ENCODE measurements at regions not wholly inside any gene's neighbourhood (a gene's known extent, or its start where the extent isn't known, plus 50 kb on each side); places are given as distances from the start of the nearest gene placed in this dataset.

DNA sequence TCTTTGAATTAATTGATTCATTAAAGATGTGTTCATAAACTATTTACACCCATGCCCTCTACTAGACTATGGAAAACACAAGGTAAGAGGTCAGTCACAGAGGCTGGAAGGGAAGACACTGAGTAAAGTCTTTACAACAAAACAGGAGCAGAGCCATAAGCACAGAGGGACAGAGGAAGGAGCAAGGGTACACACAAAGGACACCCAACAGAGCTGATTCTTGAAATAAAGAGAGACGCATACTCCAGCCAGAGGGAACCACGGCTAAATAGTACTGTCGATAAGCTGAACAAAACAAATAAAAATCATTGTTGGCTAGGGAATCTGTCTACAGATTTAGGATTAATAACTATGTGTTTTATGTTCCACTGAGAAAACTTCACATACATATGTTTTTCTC lies 289.2 kb downstream of the EFNB2 start:
- ChIA-PET CTCF (no interaction called here), POLR2A (ENCODE audit: unreplicated experiment) (no interaction called here)
- intact Hi-C loops (cut with micrococcal nuclease) = no loop called here
- ATAC-seq = no peak
- Histone ChIP-seq H3K36me3 (ENCODE audit: low read depth, low read length) (no peaks in the 10 kb centered on the region), H3F3A (ENCODE audit: low read length, unreplicated experiment) (no peaks in the 10 kb centered on the region), H3K4me2 (ENCODE audit: low read length) (no peak overlapping the region), H3K27me3 (ENCODE audit: low read length) (no peaks in the 10 kb centered on the region), H3K9ac (ENCODE audit: low read length) (no peak overlapping the region), H3K9me2 (replicated peaks; ENCODE audit: low read length) (no peaks in the 10 kb centered on the region), H4K20me1 (ENCODE audit: low read length) (no peaks in the 10 kb centered on the region), H3K27ac (ENCODE audit: low read length) (no peak overlapping the region), H3K4me3 (ENCODE audit: low read length) (no peak overlapping the region), H3K9me3 (ENCODE audit: low read length) (no peaks in the 10 kb centered on the region), H3K79me2 (ENCODE audit: low read length) (no peaks in the 10 kb centered on the region), H3K4me1 (ENCODE audit: insufficient read depth, low read length) (no peaks in the 10 kb centered on the region), H2AFZ (ENCODE audit: low read length) (no peak overlapping the region)
- TF ChIP-seq, protein P1, sequence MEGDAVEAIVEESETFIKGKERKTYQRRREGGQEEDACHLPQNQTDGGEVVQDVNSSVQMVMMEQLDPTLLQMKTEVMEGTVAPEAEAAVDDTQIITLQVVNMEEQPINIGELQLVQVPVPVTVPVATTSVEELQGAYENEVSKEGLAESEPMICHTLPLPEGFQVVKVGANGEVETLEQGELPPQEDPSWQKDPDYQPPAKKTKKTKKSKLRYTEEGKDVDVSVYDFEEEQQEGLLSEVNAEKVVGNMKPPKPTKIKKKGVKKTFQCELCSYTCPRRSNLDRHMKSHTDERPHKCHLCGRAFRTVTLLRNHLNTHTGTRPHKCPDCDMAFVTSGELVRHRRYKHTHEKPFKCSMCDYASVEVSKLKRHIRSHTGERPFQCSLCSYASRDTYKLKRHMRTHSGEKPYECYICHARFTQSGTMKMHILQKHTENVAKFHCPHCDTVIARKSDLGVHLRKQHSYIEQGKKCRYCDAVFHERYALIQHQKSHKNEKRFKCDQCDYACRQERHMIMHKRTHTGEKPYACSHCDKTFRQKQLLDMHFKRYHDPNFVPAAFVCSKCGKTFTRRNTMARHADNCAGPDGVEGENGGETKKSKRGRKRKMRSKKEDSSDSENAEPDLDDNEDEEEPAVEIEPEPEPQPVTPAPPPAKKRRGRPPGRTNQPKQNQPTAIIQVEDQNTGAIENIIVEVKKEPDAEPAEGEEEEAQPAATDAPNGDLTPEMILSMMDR (conservative IDR thresholded peaks at IDR 0.05; ENCODE audit: low read depth, low read length) = no peak
- TF ChIP-seq EZH2 (IDR thresholded peaks at IDR 0.05; ENCODE audit: low read length, unreplicated experiment) (no peak), EZH2phosphoT487 (IDR thresholded peaks at IDR 0.05; ENCODE audit: borderline replicate concordance, low read length) (no peak)
- BruUV-seq (replicated peaks) = no TSS peak
- no peak for DNase-seq

DNA sequence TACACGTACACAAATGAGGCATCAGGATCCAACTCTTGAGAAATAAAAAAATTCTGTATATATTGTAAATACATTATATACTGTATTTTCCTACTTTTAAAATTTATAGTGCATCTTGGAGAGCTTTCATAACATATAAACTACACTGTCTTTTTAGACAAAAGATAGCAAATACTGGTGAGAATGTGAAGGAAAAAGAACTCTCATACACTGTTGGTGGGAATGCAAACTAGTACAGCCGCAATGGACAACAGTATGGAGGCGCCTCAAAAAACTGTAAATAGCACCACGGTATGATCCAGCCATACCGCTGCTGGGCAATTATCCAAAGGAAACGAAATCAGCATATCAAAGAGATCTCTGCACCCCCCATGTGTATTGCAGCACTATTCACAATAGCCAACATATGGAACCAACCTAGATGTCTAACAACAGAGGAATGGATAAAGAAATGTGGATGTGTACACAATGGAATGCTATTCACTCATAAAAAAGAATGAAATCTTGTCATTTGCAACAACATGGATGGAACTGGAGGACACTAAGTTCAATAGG lies 292.4 kb downstream of the EFNB2 start:
- H3K4me1 ChIP-seq (ENCODE audit: insufficient read depth, low read length) = no peaks in the 10 kb centered on the region
- H3K9ac ChIP-seq (ENCODE audit: low read length) = no peak overlapping the region
- H2AFZ ChIP-seq (ENCODE audit: low read length) = no peak overlapping the region
- intact Hi-C loops (cut with micrococcal nuclease) = no loop called here
- no peaks in the 10 kb centered on the region for H3K27me3 ChIP-seq (ENCODE audit: low read length)
- BruUV-seq (replicated peaks) = no TSS peak
- H3K9me2 ChIP-seq (replicated peaks; ENCODE audit: low read length) = no peaks in the 10 kb centered on the region
- ChIA-PET CTCF (no interaction called here), POLR2A (ENCODE audit: unreplicated experiment) (no interaction called here)
- H3K79me2 ChIP-seq (ENCODE audit: low read length) = no peaks in the 10 kb centered on the region
- H3K27ac ChIP-seq (ENCODE audit: low read length) = no peak overlapping the region
- no peaks in the 10 kb centered on the region for H3K36me3 ChIP-seq (ENCODE audit: low read depth, low read length)
- H3K4me3 ChIP-seq (ENCODE audit: low read length) = no peak overlapping the region
- H4K20me1 ChIP-seq (ENCODE audit: low read length) = no peaks in the 10 kb centered on the region
- TF ChIP-seq, protein P1 (conservative IDR thresholded peaks at IDR 0.05; ENCODE audit: low read depth, low read length) = no peak
- TF ChIP-seq EZH2phosphoT487 (IDR thresholded peaks at IDR 0.05; ENCODE audit: borderline replicate concordance, low read length) = no peak
- no peak for TF ChIP-seq EZH2 (IDR thresholded peaks at IDR 0.05; ENCODE audit: low read length, unreplicated experiment)
- H3K4me2 ChIP-seq (ENCODE audit: low read length) = no peak overlapping the region
- DNase-seq = no peak
- no peaks in the 10 kb centered on the region for H3K9me3 ChIP-seq (ENCODE audit: low read length)
- no peaks in the 10 kb centered on the region for H3F3A ChIP-seq (ENCODE audit: low read length, unreplicated experiment)
- ATAC-seq = no peak

DNA sequence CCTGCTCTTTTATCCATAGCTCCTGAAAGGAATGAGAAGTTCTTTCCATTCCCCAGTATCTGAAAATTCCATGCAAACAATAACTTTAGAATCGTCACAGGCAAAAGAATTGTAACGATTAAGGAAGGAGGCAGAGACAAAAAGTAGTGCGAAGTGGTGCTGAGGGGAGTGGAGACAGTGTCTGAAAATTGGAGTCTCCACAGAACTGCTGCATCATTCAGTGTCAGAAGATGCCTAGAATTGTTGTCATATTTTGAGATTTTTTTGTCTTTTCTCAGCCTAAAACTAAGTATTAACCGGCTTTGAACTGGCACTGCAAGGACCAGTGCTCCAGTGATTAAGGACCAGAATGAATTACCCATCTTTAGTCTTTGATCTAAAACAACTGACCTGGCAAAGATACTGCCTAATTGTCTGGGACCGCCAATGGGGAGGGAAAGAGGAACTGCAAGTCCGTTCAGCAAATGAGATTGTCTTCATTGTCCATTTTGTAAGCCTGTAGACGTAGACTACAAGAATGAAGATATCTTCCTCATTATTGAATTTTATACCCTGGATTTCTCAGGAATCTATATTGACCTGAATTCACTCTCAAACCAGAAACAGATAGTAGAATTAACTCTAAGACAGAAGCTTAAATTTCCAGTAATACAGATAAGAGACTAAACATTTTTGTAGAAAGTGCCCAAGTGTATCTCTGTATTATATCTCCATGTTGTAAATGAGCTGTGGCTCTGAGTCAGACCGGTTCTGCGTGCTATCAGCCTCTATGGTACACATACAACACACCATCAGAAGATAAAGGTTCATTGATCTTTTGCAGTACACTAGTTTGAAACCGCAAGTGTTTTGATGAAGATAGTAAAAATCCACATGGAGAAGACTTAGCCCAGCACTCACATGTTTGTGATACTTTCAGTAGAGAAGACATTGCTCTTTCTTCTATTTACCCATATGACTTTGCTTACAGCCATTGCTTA lies 293.2 kb downstream of the EFNB2 start:
- H3K27me3 ChIP-seq (ENCODE audit: low read length) = no peaks in the 10 kb centered on the region
- intact Hi-C loops (cut with micrococcal nuclease) = no loop called here
- no TSS peak for BruUV-seq (replicated peaks)
- H3K9me2 ChIP-seq (replicated peaks; ENCODE audit: low read length) = no peaks in the 10 kb centered on the region
- no peaks in the 10 kb centered on the region for H3F3A ChIP-seq (ENCODE audit: low read length, unreplicated experiment)
- no peaks in the 10 kb centered on the region for H3K36me3 ChIP-seq (ENCODE audit: low read depth, low read length)
- H3K27ac ChIP-seq (ENCODE audit: low read length) = no peak overlapping the region
- ATAC-seq (no peak), DNase-seq (no peak)
- no peaks in the 10 kb centered on the region for H4K20me1 ChIP-seq (ENCODE audit: low read length)
- H3K9me3 ChIP-seq (ENCODE audit: low read length) = no peaks in the 10 kb centered on the region
- H3K4me1 ChIP-seq (ENCODE audit: insufficient read depth, low read length) = no peaks in the 10 kb centered on the region
- H2AFZ ChIP-seq (ENCODE audit: low read length) = no peak overlapping the region
- CTCF ChIA-PET = no interaction called here
- POLR2A ChIA-PET (ENCODE audit: unreplicated experiment) = no interaction called here
- H3K4me2 ChIP-seq (ENCODE audit: low read length) = no peak overlapping the region
- no peaks in the 10 kb centered on the region for H3K79me2 ChIP-seq (ENCODE audit: low read length)
- H3K4me3 ChIP-seq (ENCODE audit: low read length) = no peak overlapping the region
- H3K9ac ChIP-seq (ENCODE audit: low read length) = no peak overlapping the region
- TF ChIP-seq EZH2 (IDR thresholded peaks at IDR 0.05; ENCODE audit: low read length, unreplicated experiment) (no peak), EZH2phosphoT487 (IDR thresholded peaks at IDR 0.05; ENCODE audit: borderline replicate concordance, low read length) (no peak)
- TF ChIP-seq, protein P1 (conservative IDR thresholded peaks at IDR 0.05; ENCODE audit: low read depth, low read length) = no peak
